VCaP (cell line): ENCODE measurements at regions not wholly inside any gene's neighbourhood (a gene's known extent, or its start where the extent isn't known, plus 50 kb on each side); places are given as distances from the start of the nearest gene placed in this dataset.

ENCODE experiments used
- H3K27ac ChIP-seq: fragments of 450-650 bp; 2 replicates; pipeline ENCODE4 v1.5.1; 2017
- CTCF ChIP-seq: fragments of 450-650 bp; conservative IDR thresholded peaks from 2 replicates; pipeline ENCODE4 v1.5.1; 2017; ENCODE audit warnings: mild to moderate bottlenecking, moderate library complexity

GRCh38 chr9:26753971-26754370 is 138.6 kb downstream of the CAAP1 start:
- no peak overlapping the region for H3K27ac ChIP-seq
- no peak for TF ChIP-seq CTCF

- H3K27ac ChIP-seq, result no peak overlapping the region
- TF ChIP-seq CTCF, result no peak
Measured at GRCh38 chr9:26750162-26750561, 142.4 kb downstream of the CAAP1 start.

- TF ChIP-seq CTCF, result no peak
Measured at GRCh38 chr9:26748449-26749058, 144.0 kb downstream of the CAAP1 start.

GRCh38 chr9:26747611-26748010 is 145.0 kb downstream of the CAAP1 start:
- no peak overlapping the region for H3K27ac ChIP-seq
- TF ChIP-seq CTCF, result no peak

More at GRCh38 chr9:26748449-26749058, 144.0 kb downstream of the CAAP1 start:
- H3K27ac ChIP-seq, result no peak overlapping the region

- no peak for TF ChIP-seq CTCF
- H3K27ac ChIP-seq, result no peak overlapping the region
Measured at GRCh38 chr9:26746357-26747072, 146.1 kb downstream of the CAAP1 start.

GRCh38 chr9:26745111-26745510 is 147.5 kb downstream of the CAAP1 start:
- no peak for TF ChIP-seq CTCF
- no peak overlapping the region for H3K27ac ChIP-seq

- H3K27ac ChIP-seq, result no peak overlapping the region
- peak; percentile 88 for TF ChIP-seq CTCF
Measured at GRCh38 chr9:26744191-26744965, 148.2 kb downstream of the CAAP1 start.
